ENCODE measurements at regions not wholly inside any gene's neighbourhood (a gene's known extent, or its start where the extent isn't known, plus 50 kb on each side); places are given as distances from the start of the nearest gene placed in this dataset.
A peak's percentile ranks its signal among the peaks of the same experiment; 100 is the strongest.

DNA sequence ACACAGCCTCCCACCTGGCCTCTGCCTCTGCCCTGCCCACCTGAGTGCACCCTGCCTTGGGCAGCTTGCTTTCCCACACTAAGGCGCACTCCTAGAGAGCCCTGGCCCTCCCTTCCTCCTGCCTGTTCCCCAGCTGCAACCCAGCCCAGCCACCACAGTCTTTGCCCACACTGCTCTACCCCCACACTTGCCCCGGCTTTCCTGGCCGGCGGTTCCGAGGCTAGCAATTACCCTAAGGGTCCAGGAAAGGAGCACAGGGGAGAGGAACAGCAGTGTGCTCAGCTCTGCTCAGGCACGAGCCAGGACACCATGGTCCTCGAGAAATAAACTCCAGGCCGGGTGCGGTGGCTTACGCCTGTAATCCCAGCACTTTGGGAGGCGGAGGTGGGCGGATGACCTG, 237.8 kb upstream of the RAB6C start:
- H3K27ac ChIP-seq = no peak overlapping the region
- TF ChIP-seq, protein P1, sequence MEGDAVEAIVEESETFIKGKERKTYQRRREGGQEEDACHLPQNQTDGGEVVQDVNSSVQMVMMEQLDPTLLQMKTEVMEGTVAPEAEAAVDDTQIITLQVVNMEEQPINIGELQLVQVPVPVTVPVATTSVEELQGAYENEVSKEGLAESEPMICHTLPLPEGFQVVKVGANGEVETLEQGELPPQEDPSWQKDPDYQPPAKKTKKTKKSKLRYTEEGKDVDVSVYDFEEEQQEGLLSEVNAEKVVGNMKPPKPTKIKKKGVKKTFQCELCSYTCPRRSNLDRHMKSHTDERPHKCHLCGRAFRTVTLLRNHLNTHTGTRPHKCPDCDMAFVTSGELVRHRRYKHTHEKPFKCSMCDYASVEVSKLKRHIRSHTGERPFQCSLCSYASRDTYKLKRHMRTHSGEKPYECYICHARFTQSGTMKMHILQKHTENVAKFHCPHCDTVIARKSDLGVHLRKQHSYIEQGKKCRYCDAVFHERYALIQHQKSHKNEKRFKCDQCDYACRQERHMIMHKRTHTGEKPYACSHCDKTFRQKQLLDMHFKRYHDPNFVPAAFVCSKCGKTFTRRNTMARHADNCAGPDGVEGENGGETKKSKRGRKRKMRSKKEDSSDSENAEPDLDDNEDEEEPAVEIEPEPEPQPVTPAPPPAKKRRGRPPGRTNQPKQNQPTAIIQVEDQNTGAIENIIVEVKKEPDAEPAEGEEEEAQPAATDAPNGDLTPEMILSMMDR (conservative IDR thresholded peaks at IDR 0.05) = no peak

DNA sequence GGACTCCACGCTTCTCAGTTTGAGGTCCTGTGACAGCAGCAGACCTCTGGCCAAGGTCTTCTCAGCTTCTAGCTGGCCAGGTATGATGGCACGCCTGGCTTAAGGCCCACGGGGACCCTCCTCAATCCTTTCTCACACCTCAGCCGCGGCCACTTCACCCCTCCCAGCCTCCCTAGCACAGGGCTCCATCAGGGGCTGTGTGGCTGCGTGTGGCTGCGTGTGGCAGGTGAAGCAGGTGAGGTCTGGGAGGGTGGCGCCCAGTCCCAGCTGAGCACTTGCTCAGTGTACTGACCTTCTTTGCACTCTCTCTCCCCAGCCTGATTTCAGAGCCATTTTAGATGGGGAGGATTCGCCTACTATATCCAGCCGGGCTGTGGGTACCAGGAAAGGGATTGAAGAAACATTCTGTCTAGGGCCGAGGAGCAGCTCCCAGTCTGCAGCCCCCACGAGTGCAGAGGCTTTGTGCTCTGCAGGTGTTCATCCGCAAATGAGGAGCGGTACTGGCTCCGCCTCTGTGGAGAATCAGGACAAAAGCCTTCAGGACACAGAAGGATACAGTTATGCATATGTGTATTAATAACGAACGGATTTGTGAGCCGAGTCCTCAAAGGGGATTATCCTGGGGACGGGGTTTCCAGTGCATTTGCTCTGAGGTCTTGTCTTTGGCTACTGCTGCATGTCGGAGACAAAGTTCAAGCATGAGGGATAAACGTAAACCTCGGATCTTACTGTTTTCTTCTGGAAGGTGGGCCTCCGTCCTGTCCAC, 236.9 kb upstream of the RAB6C start:
- TF ChIP-seq, protein P1 (conservative IDR thresholded peaks at IDR 0.05) = no peak
- no peak overlapping the region for H3K27ac ChIP-seq

DNA sequence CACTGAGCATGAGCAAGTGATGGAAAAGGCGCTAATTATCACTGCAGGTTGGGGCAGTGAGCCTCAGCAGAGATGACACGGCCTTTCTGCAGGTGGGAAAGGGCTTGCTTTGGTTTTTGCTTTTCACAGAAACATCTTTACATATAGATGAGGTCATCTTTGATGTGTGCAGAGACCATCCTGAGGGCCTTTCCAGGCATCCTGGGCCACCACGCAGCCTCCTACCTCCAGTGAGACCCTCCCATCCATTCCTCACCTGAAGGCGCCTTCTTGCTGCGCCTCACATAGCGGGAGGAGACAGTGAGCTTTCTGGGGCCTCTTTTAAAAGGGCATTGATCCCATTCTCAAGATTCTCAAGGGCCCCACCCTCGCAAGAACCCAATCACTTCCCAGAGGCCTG, 235.3 kb upstream of the RAB6C start:
- H3K27ac ChIP-seq = no peak overlapping the region
- TF ChIP-seq, protein P1 (conservative IDR thresholded peaks at IDR 0.05) = no peak

DNA sequence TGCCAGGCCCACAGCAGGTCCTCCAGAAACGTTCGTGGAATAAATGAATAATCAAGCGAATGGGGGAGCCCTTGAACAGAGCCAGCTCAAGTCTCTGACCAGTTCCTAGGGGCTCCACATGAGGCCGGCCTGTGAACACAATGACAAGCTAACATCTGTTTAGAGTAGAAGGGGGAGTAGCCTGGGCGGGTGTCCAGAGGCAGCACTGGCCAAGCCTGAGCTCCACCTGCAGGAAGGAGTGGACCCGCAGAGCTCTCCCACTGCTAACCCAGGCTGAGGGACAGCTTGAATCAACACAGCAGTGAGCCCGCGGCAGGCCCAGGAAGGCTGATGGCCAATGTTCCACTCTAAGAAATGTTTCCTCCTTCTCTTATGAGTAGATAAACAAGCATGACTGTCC, 234.8 kb upstream of the RAB6C start:
- TF ChIP-seq, protein P1 (conservative IDR thresholded peaks at IDR 0.05) = no peak
- no peak overlapping the region for H3K27ac ChIP-seq

DNA sequence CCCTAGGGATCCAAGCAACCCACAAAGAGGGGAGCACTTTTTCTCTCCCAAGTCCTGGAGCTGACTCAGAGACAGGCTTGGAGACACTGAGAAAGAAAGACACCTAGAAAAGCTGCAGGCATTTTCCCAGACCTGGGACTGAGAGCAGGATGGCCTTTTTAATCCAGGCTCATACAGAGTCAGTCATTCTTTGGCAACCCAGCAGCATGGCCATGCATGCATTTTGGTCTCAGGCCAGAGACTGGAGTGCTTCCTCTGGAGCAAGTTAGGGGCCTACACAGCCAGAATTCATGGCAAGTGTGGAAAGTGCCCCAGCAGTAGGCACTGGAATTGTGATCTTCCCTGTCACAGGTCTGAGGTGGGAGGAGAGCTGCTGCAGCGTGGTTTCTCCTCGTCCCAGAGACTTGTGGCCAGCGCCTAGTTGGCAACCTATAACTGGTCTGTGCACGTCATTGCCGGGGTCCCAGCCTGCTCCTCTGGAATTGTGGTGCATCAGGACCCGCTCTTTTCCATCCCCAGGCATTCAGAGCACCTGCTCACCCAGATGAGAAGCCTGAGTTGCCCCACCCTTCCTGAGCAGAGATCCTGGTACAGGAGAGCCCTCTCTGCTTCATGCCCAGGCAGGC, 231.9 kb upstream of the RAB6C start:
- TF ChIP-seq, protein P1 (conservative IDR thresholded peaks at IDR 0.05) = no peak
- no peak overlapping the region for H3K27ac ChIP-seq

DNA sequence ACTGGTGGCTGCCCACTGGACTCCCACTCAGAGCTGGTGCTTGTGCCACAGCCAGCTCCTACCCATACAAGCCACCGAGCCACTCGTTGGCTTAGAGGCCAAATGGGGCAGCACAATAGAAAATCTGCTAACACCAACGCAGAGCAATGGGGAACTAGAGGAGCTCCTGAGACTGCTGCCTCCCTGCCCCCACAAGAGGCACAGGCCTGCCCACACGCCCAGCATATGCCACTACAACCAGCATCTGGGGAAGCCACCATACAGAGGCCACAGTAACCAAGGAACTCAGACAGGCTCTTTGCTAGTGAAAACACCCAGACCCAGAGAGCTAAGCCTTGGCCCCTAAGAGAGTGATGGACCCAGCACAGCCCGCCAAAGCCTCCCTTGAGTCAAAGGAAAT, 231.2 kb upstream of the RAB6C start:
- no peak overlapping the region for H3K27ac ChIP-seq
- TF ChIP-seq, protein P1 (conservative IDR thresholded peaks at IDR 0.05) = no peak

DNA sequence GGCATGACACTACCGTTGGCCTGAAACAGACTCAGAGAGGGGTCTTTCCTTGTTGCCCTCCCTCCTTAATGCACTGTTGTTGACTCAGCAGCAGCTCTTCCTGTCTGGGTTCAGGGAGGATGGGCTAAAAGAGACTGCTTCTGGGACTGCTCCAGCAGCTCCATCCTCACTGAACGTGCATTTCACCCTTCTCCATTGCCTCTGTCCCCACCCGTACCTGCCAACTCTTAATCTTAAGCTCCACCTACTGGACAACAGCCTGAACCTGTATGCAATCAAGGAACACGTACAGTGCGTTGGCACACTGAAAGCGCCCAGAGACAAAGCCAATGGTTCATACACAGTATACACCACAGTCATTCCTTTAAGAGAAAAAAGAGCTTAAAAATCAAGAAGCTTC, 230.8 kb upstream of the RAB6C start:
- TF ChIP-seq, protein P1 (conservative IDR thresholded peaks at IDR 0.05) = peak; percentile 72
- H3K27ac ChIP-seq = no peak overlapping the region

Data from VCaP (cell line).